SW480 (cell line): ENCODE measurements at regions not wholly inside any gene's neighbourhood (a gene's known extent, or its start where the extent isn't known, plus 50 kb on each side); places are given as distances from the start of the nearest gene placed in this dataset.
"Not testable (repeated sequence)": the region's sequence is repeated elsewhere in the genome, so short reads cannot be mapped to it uniquely, and the experiment has no call there.

ENCODE experiments used
- DNase-seq: peaks from one replicate; pipeline ENCODE4 v3.0.0-alpha.2; 2016; ENCODE audit warnings: low spot score

DNA sequence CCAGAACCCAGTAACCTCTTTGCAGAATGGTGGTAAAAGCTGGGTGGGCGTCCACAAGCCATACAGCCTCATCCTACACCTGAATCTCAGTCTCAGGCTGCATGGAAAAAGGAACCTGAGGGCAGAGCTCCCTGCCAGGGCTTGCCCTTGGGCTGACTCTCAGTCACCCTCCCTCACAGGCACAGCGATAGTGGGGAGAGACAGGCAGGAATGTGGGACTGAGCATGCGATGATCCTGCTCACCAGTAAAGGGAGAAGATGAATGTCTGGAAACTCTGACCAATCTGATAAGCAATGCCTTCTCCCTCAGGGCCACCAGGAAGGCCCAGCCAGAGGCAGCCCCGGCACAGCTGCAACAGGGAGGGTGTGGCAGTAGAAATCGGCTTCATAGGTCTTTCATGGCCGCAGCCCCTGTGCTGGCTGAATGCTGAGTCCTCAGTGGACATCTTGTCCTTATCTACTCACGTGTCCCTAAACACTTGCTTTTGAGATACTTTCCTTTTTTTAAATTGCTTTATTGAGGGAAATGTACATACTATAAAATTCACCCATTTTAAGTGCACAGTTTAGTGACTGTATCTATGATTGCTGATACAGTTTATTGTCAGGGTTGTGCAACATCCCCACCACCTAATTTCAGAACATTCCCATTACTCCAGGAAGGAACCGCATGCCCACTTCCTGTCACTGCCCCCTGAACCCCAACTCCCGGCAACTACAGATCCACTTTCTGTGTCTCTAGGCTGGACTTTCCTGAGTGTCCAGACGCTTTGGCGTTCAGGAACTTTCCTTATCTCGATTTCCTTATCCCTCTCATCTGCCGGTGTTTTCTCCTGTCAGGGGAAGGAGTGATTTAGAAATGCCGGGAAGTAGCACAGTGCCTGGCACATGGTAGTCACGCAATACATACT lies 258.1 kb downstream of the PCNX1 start:
- DNase-seq: no peak

DNA sequence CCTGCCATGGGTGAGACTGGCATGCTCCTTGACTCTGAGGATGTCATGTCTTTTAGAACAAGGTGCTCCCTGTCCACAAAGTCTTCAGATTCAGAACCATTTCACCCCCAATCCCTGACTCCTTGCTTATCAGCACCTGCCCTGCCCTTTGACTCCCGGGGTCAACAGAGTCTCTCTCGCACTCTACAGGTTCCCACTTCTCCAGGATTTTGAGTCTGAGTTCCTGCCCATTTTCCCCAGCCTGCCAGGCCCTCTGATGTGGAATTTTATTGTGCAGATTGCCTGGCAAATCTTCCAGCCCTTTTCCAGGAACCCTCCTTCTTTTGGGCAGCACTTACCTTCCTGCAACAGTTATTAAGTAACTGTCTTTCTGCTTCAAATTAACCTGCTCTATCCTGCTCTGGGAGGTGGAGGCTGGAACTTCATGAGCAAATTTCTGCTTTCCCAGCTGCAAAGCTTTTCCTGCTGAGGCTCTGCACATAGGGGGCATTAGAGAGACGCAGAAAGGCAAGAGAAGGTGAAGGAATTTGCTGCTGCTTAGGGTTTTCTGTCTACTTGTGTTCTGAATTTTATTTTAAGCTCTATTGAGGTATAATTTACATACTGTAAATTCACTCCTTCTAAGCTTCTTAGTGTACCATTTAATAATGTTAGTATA lies 259.1 kb downstream of the PCNX1 start:
- peak; percentile 47 for DNase-seq

DNA sequence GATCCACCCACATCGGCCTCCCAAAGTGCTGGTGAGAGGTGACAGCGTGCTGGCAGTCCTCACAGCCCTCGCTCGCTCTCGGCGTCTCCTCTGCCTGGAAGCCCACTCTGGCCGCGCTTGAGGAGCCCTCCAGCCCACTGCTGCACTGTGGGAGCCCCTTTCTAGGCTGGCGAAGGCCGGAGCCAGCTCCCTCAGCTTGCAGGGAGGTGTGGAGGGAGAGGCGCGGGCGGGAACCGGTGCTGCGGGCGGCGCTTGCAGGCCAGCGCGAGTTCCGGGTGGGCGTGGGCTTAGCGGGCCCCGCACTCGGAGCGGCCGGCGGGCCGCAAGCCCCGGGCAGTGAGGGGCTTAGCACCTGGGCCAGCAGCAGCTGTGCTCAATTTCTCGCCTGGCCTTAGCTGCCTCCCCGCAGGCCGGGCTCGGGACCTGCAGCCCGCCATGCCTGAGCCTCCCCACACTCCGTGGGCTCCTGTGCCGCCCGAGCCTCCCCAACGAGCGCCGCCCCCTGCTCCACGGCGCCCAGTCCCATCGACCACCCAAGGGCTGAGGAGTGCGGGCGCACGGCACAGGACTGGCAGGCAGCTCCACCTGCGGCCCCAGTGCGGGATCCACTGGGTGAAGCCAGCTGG lies 260.2 kb downstream of the PCNX1 start:
- not testable (repeated sequence) for DNase-seq

DNA sequence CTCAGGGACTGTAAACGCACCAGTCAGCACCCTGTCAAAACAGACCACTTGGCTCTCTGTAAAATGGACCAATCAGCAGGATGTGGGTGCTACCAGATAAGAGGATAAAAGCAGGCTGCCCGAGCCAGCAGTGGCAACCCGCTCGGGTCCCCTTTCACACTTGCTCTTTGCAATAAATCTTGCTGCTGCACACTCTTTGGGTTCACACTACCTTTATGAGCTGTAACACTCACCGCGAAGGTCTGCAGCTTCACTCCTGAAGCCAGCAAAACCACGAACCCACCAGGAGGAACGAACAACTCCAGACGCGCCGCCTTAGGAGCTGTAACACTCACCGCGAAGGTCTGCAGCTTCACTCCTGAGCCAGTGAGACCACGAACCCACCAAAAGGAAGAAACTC lies 260.9 kb downstream of the PCNX1 start:
- DNase-seq: not testable (repeated sequence)

DNA sequence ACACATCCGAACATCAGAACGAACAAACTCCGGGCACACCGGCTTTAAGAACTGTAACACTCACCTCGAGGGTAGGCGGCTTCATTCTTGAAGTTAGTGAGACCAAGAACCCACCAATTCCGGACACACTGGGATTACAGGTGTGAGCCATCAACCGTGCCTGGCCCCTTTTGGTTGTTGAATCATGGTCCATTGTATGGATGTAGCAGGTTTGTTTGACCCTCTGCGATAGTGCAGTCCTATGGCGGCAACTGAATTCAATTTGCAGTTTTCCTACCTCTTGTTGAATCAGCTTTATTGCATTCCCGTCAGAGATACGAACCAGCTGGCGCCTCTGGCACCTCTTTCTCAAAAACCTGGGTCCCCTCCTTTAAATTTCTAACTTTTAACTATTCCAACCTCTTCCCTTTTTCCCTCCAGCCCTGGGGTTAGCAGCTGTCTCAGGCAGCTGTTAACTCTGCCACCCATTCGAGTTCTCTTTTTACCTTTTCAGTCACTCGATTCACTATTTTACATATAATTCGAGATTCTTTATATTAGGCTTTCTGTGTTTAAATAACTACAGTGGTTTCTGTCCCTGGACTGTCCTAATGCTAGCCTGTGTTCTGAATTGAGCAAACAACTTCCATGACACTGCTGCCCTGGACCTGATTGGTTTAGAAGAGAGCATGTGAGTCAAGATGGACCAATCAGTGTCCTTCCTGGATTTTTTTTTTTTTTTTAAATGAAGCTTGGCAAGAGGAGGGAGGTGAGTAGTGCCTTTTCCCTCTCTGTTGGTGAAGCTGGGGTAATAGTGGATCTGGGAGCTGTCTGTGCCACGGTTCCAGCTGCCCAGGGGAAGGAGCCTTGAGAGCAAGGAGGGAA lies 261.5 kb downstream of the PCNX1 start:
- DNase-seq: no peak

DNA sequence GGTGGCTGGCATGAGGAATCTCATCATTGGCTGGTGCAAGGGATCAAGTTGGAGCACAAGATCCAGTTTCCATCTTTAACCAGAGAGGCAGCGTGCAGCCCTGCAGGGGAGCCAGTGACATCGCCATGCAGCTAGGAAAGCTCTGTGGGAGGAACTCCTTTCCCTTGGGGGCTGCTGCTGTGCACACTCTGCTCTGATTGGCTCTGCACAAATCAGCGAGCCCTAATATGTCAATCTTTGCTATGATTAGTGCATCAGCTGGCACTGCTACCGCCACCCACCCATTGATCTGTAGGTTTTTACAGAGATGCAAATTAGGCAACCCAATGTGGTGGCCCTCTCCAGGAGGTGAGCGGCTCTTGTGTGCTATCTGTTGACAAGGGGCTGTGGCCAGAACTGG lies 262.6 kb downstream of the PCNX1 start:
- no peak for DNase-seq

DNA sequence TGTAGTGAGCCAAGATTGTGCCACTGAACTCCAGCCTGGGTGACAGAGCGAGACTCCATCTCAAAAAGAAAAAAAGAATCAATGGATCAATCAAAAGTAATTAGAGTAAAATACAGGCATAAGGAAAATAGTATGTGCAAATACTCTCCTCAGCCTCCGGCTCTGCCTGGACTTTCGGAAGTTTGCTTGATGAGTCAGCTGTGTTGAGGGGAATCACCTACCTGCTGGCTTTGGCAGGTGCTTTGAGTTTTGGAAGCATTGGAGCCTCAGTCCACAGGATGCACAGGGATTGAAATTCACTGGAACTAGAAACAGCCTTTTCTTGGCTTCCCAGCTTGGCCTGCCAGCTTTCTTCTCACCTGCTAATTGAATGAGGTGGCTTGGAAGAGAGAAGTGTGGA lies 268.2 kb downstream of the PCNX1 start:
- DNase-seq: no peak

DNA sequence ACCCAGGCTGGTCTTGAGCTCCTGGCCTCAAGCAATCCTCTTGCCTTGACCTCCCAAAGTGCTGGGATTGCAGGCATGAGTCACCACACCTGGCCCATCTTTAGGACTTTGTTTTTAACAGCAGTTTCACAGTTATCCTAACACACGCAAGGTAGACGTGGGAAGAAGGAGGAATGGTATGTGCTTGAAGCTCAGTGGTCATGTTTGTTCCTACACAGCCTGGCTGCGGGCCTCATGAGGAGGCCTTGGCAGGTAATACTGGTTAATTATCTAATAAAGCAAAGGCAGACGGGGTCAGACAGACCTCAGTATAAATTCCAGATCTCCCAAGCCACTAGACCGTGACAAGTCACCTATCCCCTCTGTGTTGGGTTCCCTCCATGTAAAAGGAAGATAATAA lies 271.8 kb downstream of the PCNX1 start:
- no peak for DNase-seq

DNA sequence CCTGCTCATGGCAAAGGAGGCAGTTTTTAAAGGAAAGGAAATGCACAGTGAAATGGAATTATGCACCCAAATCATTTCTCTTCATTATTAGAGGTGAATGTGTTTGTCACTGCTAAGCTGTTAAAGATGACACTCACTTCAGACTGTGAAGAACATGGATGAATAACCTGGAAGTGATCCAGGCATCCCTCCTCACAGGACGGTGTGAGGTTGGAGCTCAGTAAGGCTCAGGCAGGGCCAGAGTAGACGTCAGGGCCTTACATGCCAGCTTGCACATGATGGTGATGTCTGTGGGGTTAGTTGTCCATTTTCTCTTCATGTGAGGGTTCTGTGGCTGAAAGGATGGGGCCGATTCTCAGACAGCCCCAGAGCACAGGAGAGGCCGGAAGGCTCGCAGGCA lies 273.1 kb downstream of the PCNX1 start:
- DNase-seq: no peak

DNA sequence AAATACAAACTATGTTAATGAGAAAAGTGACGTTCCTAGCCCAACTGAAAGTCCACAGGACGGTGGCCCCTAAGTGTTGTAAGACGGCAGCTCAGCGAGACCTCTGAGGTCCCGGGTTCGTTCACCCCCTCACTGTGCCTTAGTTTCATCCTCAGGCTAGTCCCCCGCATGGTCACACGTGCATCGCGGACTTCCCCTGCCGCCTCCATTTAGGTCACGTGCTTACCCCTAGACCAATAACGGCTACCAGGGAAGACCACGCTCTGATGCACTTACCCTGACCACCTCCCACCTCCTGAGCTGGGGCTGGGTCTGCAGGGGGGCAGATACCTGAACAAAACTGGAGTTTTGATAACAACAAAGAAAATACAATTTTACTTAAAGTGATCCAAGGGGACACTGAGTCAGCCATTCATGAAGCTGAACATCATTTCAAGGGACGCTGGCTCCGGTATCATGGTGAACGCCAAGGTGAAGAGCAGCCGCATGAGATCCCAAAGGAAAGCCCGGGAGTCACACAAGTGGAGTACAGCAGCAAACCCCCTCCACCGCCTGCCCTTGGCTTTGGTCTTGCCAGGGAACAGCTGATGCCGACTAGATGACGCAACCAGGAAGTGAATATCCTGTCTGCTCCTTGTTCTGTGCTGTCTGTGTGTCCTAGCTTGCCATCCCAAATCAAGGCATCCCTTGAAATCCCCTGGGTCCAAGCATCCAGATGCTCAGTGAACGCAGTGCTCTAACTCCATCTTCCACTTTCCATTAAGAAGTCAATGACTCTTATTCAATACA lies 274.1 kb downstream of the PCNX1 start:
- DNase-seq: no peak

DNA sequence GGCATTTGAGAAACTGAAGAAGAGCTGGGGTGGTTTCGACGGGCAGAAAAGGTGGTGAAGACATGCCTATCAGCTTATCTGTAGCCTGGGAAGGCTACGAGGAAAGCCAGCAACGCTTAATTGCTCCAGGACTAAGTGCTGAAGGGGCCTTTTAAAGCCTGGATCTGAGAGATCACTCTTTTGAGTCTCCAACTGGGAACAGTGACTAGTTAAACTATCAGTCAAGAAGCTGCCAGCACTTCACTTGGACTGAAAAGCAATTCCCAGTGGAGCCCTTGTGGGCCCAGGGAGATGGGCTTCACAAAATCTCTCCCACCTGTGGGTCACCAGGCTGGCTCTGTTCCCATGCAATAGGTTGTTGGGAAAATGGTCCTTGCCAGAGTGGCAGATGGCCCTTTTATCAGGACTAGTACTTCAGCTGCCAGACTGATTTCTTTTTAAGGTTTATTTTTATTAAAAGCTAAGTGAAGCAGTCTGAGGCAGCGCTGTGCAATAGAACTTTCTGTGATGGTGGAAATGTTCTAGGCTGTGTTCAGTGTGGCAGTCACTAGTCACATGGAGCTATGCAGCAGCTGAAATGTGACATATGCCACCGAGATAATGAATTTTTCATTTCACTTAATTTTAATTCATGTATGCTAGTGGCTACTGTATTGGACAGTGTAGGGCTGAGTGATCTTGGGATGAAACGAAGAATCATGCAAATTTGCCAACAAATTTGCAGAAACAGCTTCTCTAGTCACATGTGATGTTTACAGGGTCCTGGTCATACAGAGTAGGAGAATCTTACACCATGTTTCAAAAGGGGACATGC lies 276.8 kb downstream of the PCNX1 start:
- no peak for DNase-seq

DNA sequence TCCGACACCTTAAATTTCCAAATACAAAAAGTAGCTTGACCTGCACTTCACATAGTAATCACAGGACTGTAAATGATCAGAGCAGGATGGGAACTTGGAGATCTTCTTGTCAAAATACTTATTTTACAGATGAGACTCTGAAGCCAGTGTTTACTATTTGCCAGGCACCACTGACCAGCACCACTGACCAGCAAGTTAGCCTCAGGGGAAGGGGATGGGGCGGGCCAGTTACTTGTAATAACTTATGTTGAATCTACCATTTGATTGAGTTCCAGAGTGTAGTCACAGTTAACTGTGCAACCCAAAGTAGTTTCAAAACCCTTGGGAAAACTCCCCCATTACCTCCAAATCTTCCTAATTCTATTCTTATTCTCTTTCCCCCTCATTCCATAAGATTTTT lies 278.4 kb downstream of the PCNX1 start:
- DNase-seq: no peak

DNA sequence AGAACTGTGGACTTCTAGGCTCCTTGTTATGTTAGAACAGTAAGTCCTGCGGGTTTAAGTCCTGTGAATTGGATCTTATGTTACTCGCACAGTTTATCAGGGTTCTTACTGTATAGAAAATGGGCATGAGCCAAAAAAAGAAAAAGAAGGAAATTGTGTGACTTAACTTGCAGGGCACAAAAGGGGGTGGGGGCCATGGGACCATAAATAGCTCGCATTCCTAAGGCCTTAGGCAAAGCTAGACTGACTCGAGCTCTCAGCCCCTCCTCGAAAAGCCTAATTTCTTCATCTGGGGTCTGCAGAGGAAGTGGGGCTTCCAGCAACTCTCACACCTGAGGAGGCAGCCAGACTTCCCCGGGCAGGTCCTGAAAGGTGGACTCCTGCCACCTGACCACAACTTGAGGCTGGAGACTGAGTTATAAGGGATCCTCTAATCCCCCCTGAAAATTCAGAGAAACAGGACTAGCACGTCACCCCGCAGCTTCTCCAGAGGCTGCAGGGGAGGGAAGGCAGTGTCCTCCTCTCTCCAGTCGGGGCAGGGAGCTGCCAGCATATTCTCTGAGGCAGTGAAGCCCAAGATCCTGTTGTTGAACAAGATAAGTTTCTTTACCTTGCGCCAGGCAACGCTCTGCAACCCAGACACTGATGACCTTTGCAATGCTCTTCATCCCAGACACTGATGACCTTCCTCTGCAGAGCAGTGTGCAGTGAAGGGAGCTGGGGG lies 280.5 kb downstream of the PCNX1 start:
- DNase-seq: no peak

DNA sequence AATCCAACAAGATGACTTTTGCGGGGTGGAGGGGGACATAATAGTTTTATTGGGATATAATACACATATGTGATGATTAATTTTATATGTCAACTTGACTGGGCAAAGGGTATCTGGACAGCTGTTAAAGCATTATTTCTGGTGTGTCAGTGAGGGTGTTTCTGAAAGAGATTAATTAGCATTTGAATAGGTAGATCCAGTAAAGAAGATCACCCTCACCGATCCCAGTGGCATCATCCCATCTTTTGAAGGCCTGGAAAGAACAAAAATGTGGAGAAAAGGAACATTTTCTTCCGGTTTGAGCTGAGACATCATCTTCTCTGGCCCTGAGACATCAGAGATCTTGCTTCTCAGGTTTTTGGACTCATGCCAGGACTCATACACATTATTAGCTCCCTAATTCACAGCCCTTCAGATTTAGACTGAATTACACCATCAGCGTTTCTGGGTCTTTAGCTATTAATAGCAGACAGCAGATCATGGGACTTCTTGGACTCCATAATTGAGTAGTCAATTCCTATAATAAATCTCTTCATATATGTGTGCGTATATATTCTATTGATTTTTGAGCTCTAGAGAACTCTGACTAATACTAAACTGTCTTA lies 283.6 kb downstream of the PCNX1 start:
- DNase-seq: no peak

DNA sequence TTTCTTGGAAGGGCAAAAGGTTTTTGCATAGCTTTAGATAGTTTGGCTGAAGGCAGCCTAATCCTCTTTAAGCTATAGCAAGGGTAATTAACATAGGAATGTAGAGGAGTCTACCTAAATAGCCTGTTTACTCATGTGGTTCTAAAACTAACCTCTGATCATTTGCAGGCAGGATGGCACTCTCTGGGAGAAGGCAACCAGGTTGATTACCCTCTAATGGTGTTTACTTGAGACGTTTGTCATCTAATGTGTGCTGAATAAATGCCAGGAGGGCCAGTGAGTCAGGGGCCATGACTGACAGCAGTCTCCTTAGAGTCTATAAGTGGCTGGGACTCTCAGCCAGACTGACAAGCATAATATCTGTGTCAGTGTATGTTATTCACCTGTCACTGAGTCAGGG lies 286.4 kb downstream of the PCNX1 start:
- no peak for DNase-seq

DNA sequence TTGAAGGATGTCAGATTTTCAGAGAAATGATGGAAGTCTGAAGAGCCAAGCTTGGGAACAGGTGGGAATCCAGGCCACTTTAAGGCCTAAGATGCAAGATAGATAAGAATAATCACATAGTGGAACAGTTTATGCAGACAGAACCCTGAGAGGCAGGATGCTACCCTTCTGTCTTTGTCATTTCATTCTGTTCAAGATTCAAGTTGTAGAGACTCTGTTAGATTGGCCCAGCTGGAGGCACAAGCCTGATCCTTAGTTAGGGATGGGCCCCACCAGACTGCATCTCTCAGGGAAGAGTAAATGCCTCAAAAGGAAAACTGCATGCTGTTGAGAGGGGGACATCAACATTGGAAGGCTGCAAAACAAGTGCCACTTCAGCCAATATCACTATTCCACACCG lies 287.0 kb downstream of the PCNX1 start:
- DNase-seq: no peak

DNA sequence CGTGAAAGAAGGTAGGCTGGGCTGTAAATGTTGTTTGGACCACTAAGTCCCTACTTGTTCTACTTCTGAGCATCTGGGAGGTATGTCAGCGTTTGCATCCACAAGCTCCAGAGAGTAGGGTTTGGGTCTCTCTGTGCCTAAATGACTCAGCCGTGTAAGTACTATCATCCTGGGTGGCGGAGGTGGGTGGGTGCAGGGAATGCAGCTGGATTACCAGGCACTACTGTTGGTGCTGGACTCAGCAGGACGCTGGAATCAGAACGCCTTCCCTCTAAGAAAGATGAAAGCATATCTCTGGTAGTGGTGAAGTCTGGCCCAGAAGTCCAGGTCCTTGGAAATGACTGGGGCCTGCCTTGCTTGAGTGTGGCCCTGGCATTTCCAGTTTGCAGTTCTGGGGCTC lies 289.7 kb downstream of the PCNX1 start:
- no peak for DNase-seq

DNA sequence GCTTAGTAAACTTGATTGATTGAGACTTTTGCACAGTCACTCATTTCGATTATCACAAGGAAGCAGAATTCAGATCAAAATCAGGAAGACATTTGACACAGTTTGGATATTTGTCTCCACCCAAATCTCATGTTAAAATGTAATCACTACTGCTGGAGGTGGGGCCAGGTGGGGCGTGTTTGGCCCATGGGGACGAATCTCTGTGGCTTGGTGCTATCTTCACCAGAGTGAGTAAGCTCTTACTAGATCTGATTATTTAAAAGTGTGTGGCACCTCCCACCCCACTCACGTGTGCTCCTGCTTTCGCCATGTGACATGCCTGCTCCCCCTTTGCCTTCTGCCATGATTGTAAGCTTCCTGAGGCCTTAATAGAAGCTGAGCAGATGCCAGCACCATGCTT lies 291.4 kb downstream of the PCNX1 start:
- DNase-seq: no peak

DNA sequence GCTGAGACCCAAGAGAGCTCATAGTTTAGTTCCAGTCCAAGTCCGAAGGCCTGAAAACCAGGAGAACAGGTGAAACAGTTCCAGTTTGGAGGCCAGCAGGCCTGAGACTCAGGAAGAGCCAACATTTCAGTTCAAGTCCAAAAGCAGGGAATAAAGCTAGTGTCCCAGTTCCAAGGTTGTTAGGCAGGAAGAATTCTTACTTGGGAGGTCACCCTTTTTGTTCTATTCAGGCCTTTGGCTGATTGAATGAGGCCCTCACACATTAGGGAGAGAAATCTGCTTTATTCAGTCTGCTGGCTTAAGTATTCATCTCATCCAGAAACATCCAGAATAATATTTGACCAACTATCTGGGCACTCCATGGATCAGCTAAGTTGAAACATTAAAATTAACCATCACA lies 294.6 kb downstream of the PCNX1 start:
- no peak for DNase-seq
